ENCODE measurements at regions not wholly inside any gene's neighbourhood (a gene's known extent, or its start where the extent isn't known, plus 50 kb on each side); places are given as distances from the start of the nearest gene placed in this dataset.
"Not testable (repeated sequence)": the region's sequence is repeated elsewhere in the genome, so short reads cannot be mapped to it uniquely, and the experiment has no call there.

GRCh38 chrX:13377550-13377934 is 57.7 kb upstream of the ATXN3L start:
- Histone ChIP-seq H3K27ac (ENCODE audit: insufficient read depth, low read length) (peak overlapping the region; percentile 91), H3K4me1 (ENCODE audit: control insufficient read depth, extremely low read depth, insufficient read depth, low read length) (peaks cover 30% of the 10 kb centered on the region)

GRCh38 chrX:13376857-13377549 is 57.1 kb upstream of the ATXN3L start:
- H3K27me3 ChIP-seq (ENCODE audit: control insufficient read depth, insufficient read depth, low read length) = no peaks in the 10 kb centered on the region
- no peaks in the 10 kb centered on the region for H4K20me1 ChIP-seq (ENCODE audit: control insufficient read depth, extremely low read depth, insufficient read depth, low read length)
- no peaks in the 10 kb centered on the region for H3K79me2 ChIP-seq (ENCODE audit: control insufficient read depth, insufficient read depth, low read length)
- H3K9ac ChIP-seq (ENCODE audit: insufficient read depth, low read length) = peak overlapping the region; percentile 37
- H2AFZ ChIP-seq (ENCODE audit: low read length) = no peak overlapping the region
- H3K4me2 ChIP-seq (ENCODE audit: extremely low read depth, insufficient read depth, low read length) = peak overlapping the region; percentile 59
- H3K9me3 ChIP-seq (ENCODE audit: control insufficient read depth, insufficient read depth, low read depth, low read length) = no peaks in the 10 kb centered on the region
- TF ChIP-seq CTCF (conservative IDR thresholded peaks at IDR 0.05 in 1 of 2, IDR thresholded peaks at IDR 0.05 in 1 of 2; ENCODE audit: low read depth in 1 of 2, low read length in 2 of 2) (no peak), EZH2 (IDR thresholded peaks at IDR 0.05; ENCODE audit: low read length, missing control alignments) (no peak)
- peak overlapping the region; percentile 91 for H3K27ac ChIP-seq (ENCODE audit: insufficient read depth, low read length)
- no peaks in the 10 kb centered on the region for H3K36me3 ChIP-seq (ENCODE audit: control insufficient read depth, insufficient read depth, low read length)
- H3K4me3 ChIP-seq (replicated peaks in 1 of 4; ENCODE audit: control extremely low read depth in 1 of 4, insufficient read depth in 1 of 4, low read depth in 3 of 4, low read length in 4 of 4) = peak overlapping the region in 2 of 4 experiments; percentile 7 to 28
- DNase-seq (ENCODE audit: low read depth in 2 of 2) = peak; percentile 98
- peaks cover 30% of the 10 kb centered on the region for H3K4me1 ChIP-seq (ENCODE audit: control insufficient read depth, extremely low read depth, insufficient read depth, low read length)

More at GRCh38 chrX:13377550-13377934, 57.7 kb upstream of the ATXN3L start:
- Histone ChIP-seq H2AFZ (ENCODE audit: low read length) (no peak overlapping the region), H3K4me2 (ENCODE audit: extremely low read depth, insufficient read depth, low read length) (peak overlapping the region; percentile 59), H3K4me3 (replicated peaks in 1 of 4; ENCODE audit: control extremely low read depth in 1 of 4, insufficient read depth in 1 of 4, low read depth in 3 of 4, low read length in 4 of 4) (peak overlapping the region in 1 of 4 experiments; percentile 7), H3K36me3 (ENCODE audit: control insufficient read depth, insufficient read depth, low read length) (no peaks in the 10 kb centered on the region), H4K20me1 (ENCODE audit: control insufficient read depth, extremely low read depth, insufficient read depth, low read length) (no peaks in the 10 kb centered on the region), H3K9ac (ENCODE audit: insufficient read depth, low read length) (peak overlapping the region; percentile 37), H3K79me2 (ENCODE audit: control insufficient read depth, insufficient read depth, low read length) (no peaks in the 10 kb centered on the region), H3K27me3 (ENCODE audit: control insufficient read depth, insufficient read depth, low read length) (no peaks in the 10 kb centered on the region), H3K9me3 (ENCODE audit: control insufficient read depth, insufficient read depth, low read depth, low read length) (no peaks in the 10 kb centered on the region)
- TF ChIP-seq CTCF (conservative IDR thresholded peaks at IDR 0.05 in 1 of 2, IDR thresholded peaks at IDR 0.05 in 1 of 2; ENCODE audit: low read depth in 1 of 2, low read length in 2 of 2) (no peak), EZH2 (IDR thresholded peaks at IDR 0.05; ENCODE audit: low read length, missing control alignments) (no peak)
- peak; percentile 89 to 95 for DNase-seq (ENCODE audit: low read depth in 2 of 2)

- not testable (repeated sequence) for H4K20me1 ChIP-seq (ENCODE audit: control insufficient read depth, extremely low read depth, insufficient read depth, low read length); H3K9me3 ChIP-seq (ENCODE audit: control insufficient read depth, insufficient read depth, low read depth, low read length); H3K9ac ChIP-seq (ENCODE audit: insufficient read depth, low read length); H3K4me3 ChIP-seq (replicated peaks in 1 of 4; ENCODE audit: control extremely low read depth in 1 of 4, insufficient read depth in 1 of 4, low read depth in 3 of 4, low read length in 4 of 4); H3K4me2 ChIP-seq (ENCODE audit: extremely low read depth, insufficient read depth, low read length); DNase-seq (ENCODE audit: low read depth in 2 of 2); H2AFZ ChIP-seq (ENCODE audit: low read length); H3K27me3 ChIP-seq (ENCODE audit: control insufficient read depth, insufficient read depth, low read length); H3K36me3 ChIP-seq (ENCODE audit: control insufficient read depth, insufficient read depth, low read length); H3K79me2 ChIP-seq (ENCODE audit: control insufficient read depth, insufficient read depth, low read length); H3K27ac ChIP-seq (ENCODE audit: insufficient read depth, low read length)
- H3K4me1 ChIP-seq (ENCODE audit: control insufficient read depth, extremely low read depth, insufficient read depth, low read length) = peaks cover 28% of the 10 kb centered on the region
These were observed 55.7 kb upstream of the ATXN3L start for GRCh38 chrX:13375596-13375995.
